Esophagus squamous epithelium (tissue), 4 donors: ENCODE measurements at regions not wholly inside any gene's neighbourhood (a gene's known extent, or its start where the extent isn't known, plus 50 kb on each side); places are given as distances from the start of the nearest gene placed in this dataset.

Experiments used
- POLR2A ChIP-seq, 4 donors: fragments of 450-650 bp; IDR thresholded peaks; one replicate each; pipeline ENCODE4 v1.6.1; 2017; ENCODE audit warnings: antibody characterized with exemption in 4 of 4, mild to moderate bottlenecking in 4 of 4, moderate library complexity in 3 of 4
- TF ChIP-seq, protein P1 (sequence below), 6 experiments: fragments of 450-650 bp in 4 of 6; fragments of 200-600 bp in 2 of 6; sonication (generic) in 2 of 6; IDR thresholded peaks; one replicate each; pipeline ENCODE4 v1.5.1; 2016 to 2019; ENCODE audit warnings: antibody characterized with exemption in 6 of 6, mild to moderate bottlenecking in 4 of 6, moderate library complexity in 4 of 6

DNA sequence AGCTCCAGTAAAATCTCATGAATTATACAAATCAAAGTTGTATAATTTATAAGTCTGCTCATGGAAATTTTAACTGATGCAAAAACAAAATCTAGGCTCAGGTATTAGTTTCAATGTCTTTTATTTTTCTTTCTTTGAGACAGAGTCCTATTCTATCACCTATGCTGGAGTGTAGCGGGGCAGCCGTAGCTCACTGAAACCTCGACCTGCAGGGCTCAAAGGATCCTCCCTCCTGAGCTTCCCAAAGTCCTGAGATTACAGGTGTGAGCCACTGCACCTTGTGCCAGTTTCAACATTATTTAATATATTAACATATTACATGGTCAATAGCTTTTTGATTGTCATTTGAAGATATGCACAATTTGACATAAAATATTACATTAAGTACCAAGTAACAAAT, 678.7 kb downstream of the ARAP2 start:
- TF ChIP-seq, protein P1, sequence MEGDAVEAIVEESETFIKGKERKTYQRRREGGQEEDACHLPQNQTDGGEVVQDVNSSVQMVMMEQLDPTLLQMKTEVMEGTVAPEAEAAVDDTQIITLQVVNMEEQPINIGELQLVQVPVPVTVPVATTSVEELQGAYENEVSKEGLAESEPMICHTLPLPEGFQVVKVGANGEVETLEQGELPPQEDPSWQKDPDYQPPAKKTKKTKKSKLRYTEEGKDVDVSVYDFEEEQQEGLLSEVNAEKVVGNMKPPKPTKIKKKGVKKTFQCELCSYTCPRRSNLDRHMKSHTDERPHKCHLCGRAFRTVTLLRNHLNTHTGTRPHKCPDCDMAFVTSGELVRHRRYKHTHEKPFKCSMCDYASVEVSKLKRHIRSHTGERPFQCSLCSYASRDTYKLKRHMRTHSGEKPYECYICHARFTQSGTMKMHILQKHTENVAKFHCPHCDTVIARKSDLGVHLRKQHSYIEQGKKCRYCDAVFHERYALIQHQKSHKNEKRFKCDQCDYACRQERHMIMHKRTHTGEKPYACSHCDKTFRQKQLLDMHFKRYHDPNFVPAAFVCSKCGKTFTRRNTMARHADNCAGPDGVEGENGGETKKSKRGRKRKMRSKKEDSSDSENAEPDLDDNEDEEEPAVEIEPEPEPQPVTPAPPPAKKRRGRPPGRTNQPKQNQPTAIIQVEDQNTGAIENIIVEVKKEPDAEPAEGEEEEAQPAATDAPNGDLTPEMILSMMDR (IDR thresholded peaks at IDR 0.05): no peak
- TF ChIP-seq POLR2A (IDR thresholded peaks at IDR 0.05): no peak
